AG08396 (cell line): ENCODE measurements at regions not wholly inside any gene's neighbourhood (a gene's known extent, or its start where the extent isn't known, plus 50 kb on each side); places are given as distances from the start of the nearest gene placed in this dataset.
"Not testable (repeated sequence)": the region's sequence is repeated elsewhere in the genome, so short reads cannot be mapped to it uniquely, and the experiment has no call there.

ENCODE experiments used
- DNase-seq: peaks from one replicate; pipeline ENCODE4 v3.0.0; 2012; ENCODE audit warnings: low spot score, mixed read lengths

DNA sequence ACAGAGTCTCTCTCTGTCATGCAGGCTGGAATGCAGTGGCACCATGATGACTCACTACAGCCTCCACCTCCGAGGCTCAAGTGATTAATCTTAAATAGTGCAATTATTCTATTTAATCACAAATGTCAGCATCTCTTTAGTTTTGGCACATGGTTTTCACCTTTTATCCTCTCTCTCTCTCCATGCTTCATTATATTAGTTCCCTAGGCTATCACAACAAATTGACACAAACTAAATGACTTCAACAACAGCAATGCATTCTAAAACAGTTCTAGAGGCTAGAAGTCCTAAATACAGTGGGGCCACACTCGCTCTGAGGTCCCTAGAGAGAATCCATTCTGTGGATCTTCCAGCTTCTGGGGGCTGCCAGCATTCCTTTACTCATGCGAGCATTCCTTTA, 178.2 kb upstream of the ZNG1F start:
- not testable (repeated sequence) for DNase-seq

DNA sequence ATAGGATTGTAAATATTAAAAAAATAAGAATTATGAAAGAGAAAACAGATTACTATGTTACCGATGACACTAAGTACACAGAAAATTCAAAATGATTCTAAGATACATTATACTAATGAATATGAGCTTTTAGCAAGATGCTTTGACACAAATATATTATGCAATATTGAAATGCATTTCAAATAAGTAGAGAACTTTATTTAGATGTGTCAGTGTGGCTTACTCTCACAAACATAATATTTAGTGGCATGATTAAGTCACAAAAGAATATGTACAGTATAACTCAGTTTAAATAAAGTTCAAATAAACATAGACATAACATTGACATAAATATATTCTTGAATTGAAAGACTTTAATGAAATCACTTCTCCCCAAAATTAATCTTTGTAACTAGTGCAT, 172.7 kb upstream of the ZNG1F start:
- not testable (repeated sequence) for DNase-seq

DNA sequence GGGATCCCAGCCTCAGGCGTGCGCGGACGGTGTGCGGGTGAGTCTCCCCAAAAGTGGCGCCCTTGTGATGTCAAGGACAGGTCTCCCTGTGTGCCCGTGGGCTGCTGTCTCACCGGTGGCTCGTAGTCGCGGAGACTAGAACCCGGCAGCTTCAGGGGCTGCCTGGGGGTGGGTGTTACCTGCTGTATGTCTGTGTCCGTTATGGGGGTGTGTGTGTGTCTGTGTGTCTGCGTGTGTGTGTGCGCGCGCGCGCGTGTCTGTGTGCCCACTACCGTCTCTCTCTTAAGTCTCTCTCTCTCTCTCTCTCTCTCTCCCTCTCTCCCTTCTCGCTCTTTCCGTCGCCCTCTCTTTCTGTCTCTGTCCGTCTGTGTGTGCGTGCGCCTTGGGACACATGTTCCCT, 170.0 kb upstream of the ZNG1F start:
- not testable (repeated sequence) for DNase-seq

DNA sequence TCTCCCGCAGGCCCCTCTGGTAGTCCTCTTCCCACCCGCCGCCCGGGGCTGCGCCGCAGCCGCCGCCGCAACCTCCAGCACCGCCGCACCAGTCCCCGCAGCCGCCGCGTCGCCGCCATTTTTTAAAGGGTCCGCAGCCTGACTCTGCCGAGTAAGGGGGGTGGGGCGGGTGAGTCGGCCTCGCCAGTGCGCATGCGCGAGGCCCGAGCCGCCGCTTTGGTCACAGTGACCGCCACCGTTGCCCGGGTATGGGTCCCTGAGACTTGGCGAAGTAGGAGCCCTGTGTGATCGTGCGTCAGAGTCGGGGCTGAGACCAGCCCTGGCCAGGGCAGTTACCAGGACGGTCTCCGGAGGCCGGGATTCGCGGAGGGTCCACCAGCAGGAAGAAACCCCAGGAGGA, 169.6 kb upstream of the ZNG1F start:
- DNase-seq, result not testable (repeated sequence)

DNA sequence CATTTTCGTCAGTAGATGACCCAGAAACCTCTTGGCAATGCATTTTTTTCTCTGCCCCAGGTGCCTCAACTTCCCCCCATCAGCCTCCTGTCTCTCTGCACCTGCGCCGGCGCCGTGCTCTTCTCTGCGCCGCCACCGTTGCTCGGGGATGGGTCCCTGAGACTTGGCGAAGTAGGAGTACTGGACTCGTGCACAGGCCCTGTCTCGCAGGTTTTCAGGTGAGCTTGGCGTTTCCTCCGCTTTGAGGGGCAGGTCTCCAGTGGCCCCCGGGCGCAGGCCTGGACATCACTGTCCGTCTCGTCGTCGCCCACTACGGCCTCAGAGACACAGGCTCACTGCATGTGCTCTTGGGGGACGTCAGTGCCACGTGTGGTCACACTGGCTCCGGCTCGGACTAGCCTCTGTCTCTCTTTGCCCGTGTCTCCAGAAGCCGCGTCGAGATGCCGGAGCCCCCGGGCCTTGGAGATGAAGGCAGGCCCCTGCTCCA, 168.8 kb upstream of the ZNG1F start:
- not testable (repeated sequence) for DNase-seq

DNA sequence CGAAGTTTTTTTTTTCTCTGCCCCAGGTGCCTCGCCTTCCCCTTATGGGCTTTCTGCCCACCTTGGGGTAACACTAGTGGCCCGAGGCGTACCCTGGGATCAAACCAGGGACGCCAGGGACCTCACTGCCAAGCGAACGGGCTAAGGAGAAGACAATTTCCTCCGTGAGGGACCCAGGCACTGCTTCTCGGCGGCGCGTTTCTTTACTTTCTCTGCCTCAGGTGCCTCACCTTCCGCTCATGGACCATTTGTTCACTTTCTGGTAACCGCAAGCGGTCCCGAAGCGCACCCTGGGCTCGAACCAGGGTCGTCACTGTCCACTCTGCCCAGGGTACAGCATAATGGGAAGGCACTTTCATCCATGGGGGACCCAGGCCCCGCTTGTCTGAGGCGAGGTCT, 168.2 kb upstream of the ZNG1F start:
- not testable (repeated sequence) for DNase-seq

DNA sequence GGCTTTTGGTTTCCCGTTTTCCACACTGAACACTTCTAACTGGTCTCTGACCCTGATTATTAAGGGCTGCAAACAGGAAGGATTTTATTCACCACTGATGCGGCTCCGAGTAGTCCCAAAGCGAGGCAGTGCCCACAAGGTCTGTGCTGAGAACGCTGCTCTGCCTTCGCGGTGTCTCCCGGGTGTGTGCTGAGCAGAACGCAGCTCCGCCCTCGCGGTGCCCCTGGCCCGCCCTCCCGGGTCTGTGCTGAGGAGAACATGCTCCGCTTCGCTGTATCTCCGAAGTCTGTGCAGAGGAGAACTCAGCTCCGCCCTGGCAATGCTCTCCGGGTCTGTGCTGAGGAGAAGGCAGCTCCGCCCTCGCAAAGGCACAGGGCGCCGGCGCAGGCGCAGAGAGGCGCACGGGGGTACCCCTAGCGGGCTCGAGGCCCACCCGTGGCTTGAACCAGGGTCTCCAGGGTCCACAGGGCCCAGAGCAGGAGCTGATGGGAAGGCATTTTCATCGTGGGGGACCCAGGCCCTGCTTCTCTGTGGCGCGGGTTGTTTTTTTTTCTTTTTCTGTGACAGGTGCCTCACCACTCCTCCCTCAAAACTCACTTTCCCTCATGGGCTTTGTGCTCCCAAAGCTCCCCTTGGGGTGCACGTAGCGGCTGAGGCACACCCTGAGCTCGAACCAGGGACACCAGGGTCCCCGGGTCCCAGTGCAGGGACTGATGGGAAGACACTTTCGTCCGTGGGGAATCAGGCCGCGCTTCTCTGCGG, 167.7 kb upstream of the ZNG1F start:
- DNase-seq, result not testable (repeated sequence)

DNA sequence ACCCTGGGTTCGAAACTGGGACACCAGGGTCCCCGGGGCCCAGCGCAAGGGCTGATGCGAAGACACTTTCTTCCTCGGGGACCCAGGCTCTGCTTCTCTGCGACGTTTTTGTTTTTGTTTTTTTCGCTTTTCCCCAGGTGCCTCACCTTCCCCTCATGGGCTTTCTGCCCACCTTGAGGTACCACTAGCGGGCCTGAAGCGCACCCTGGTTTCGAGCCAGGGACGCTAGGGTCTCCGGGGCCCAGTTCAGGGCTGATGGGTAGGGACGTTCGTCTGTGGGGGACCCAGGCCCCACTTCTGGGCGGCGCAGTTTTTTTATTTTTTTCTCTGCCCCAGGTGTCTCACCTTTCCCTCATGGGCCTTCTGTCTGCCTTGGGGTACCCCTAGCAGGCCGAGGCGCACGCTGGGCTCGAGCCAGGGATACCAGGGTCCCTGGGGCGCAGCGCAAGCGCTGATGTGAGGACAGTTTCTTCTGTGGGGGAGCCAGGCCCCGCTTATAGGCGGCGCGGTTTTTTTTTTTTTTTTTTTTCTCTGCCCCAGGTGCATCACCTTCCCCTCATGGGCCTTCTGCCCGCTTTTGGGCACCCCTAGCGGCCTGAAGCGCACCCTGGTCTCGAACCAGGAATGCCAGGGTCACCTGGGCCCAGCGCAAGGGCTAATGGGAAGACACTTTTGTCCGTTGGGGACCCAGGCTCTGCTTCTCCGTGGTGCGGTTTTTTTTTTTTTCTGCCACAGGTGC, 166.8 kb upstream of the ZNG1F start:
- DNase-seq, result not testable (repeated sequence)

DNA sequence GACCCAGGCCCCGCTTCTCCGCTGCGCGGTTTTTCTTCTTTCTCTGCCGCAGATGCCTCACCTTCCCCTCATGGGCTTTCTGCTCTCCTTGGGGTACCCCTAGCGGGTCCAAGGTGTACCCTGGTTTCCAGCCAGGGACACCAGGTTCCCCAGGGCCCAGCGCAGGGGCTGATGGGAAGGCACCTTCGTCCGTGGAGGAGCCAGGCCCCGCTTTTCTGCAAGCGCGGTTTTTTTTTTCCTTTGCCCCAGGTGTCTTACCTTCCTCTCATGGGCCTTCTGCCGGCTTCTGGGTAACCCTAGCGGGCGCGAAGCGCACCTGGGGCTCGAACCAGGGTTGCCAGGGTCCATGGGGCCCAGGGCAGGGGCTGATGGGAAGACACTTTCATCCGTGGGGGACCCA, 165.9 kb upstream of the ZNG1F start:
- DNase-seq, result not testable (repeated sequence)

DNA sequence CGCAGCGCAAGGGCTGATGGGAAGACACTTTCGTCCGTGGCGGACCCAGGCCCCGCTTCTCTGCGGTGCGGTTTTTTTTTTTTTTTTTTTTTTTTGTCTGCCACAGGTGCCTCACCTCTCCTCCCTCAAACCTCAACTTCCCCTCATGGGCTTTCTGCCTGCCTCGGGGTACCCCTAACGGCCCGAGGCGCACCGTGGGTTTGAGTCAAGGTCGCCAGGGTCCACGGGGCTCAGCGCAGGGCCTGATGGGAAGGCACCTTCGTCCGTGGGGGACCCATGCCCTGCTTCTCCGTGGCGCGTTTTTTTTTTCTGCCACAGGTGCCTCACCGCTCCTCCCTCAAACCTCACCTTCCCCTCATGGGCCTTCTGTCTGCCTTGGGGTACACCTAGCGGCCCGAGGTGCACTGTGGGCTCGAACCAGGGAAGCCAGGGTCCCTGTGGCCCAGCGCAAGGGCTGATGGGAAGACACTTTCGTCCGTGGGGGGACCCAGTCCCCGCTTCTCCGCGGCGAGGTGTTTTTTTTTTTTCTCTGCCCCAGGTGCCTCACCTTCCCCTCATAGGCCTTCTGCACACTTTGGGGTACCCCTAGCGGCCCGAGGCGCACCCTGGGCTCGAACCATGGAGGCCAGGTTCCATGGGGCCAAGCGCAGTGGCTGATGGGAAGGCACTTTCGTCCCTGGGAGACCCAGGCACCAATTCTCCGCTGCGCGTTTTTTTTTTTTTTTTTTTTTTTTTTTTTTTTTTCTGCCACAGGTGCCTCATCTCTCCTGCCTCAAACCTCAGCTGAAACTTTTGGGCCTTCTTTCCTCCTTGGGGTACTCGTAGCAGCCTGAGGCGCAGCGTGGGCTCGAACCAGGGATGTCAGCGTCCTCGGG, 165.2 kb upstream of the ZNG1F start:
- not testable (repeated sequence) for DNase-seq

DNA sequence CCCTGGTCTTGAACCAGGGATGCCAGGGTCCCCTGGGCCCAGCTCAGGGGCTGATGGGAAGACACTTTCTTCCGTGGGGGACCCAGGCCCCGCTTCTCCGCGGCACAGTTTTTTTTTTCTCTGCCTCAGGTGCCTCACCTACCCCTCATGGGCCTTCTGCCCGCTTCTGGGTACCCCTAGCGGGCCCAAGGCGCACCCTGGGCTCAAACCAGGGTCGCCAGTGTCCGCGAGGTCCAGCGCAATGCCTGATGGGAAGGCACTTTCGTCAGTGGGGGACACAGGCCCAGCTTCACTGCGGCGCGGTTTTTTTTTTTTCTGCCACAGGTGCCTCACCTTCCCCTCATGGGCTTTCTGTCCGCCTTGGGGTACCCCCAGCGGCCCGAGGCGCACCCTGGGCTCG, 163.9 kb upstream of the ZNG1F start:
- not testable (repeated sequence) for DNase-seq

DNA sequence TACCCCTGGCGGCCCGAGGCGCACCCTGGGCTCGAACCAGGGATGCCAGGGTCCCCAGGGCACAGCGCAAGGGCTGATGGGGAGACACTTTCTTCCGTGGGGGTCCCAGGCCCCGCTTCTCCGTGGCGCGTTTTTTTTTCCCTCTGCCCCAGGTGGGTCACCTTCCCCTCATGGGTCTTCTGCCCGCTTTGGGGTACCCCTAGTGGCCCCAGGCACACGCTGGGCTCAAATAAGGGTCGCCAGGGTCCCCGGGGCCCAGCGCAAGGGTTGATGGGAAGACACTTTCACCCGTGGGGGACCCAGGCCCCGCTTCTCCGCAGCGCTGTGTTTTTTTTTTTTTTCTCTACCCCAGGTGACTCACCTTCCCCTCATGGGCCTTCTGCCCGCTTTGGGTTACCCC, 163.3 kb upstream of the ZNG1F start:
- DNase-seq, result not testable (repeated sequence)

DNA sequence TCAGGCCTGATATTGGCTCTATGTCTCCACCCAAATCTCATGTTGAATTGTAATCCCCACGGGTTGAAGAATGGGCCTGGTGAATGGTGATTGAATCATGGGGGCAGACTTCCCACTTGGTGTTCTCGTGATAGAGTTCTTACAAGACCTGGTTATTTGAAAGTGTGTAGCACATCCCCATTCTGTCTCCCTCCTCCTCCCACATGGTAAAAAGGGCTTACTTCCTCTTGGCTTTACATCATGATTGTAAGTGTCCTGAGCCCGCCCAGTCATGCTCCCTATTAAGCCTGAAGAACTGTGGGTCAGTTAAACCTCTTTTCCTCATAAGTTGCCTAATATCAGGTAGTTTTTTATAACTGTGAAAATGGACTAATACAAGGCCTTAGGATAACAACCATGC, 158.8 kb upstream of the ZNG1F start:
- not testable (repeated sequence) for DNase-seq

DNA sequence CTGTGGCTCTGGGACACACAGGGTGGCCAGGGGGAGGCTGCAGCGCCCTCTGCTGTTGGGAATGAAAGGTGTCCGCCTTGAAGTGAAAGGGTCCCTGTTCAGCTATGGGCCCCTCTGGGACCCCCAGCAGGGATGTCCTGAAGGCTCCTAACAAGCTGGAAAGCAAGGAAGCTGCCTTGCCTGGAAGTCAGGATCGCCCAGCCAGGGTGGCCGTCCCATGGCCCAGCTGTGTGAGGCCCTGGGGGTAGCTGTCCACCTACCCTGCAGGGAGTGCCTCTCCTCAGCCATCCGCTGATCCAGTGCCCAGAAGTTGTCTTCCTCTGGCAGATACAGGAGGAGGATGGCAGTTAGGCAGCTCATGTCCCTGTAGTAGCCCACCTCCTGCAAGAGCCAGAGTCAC, 143.4 kb upstream of the ZNG1F start:
- DNase-seq, result not testable (repeated sequence)

DNA sequence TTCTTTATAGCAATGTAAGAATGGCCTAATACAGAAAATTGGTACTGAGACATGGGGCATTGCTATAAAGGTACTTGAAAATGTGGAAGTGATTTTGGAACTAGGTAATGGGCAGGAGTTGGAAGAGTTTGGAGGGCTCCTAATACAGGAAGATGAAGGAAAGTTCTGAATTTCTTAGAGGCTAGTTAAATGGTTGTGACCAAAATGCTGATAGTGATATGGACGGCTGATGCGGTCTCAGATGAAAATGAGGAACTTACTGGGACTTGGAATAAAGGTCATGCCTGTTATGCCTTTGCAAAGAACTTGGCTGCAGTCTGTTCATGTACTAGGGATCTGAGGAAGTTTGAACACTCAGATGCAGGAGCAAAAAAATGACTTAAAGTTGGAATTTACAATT, 132.2 kb upstream of the ZNG1F start:
- not testable (repeated sequence) for DNase-seq

DNA sequence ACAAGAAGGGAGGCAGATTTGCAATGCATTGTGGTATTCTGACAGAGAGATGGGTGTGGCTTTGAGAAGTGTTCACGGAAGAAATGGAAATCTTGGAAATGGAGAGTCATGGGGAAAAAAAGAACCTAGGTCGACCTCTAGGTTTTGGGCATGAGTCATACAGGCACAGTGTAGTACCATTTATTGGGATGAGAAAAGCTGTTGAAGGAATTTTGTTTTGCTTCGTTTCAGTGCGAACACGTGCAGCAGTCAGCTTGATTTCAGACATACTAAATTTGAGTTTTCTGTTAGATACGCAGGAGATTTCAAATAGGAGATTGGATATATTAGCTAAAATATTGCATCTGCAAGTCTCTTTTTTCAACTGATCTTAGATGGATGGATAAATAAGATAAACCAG, 119.8 kb upstream of the ZNG1F start:
- DNase-seq, result not testable (repeated sequence)

DNA sequence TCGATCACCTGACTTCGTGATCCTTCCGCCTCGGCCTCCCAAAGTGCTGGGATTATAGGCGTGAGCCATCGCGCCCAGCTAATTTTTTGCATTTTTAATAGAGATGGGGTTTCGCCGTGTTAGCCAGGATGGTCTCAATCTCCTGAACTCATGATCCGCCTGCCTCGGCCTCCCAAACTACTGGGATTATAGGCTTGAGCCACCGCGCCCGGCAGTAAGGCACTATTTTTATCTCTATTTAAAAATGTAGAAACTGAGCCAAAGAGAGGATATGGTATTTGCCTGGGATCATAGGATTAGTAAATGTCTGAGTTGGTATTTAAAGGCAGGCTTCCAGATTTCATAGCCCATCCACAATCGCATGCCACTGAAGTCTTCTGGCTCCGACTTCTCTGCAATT, 96.6 kb upstream of the ZNG1F start:
- DNase-seq, result not testable (repeated sequence)

DNA sequence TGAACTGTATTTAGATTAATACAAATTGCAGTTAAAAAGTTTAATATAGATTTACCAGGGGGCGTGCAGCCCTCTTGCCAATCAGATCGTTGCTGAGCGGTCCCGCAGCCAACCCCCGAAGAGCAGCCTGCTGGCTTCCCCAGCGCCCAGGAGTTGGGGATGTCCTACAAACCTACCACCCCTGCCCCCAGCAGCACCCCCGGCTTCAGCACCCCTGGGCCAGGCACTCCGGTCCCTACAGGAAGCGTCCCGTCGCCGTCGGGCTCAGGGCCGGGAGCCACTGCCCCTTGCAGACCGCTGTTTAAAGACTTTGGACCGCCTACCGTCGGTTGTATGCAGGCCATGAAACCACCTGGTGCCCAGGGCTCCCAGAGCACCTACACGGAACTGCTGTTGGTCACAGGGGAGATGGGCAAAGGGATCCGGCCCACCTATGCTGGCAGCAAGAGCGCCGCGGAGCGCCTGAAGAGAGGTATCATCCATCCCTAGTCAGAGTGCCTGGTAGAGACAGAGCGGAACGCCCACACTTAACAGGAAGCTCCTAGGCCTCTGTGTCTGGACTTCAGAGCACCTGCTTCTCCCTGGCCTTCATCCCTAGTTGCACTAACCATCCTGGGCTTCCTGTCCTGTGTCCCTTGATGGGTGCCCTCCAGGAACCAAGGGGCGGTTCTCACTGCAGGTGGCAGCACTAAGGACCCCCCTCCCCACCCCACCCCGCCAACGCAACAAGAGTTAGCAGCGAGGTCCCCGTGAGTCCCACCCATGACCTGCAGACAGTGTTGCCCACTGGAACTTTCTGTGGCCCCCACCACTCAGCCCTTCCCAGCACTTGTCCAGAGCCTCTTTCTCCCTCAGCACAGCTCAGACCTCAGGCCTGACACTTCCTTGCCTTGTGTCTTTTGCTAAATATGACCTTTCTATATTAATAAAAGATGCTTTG, 91.5 kb upstream of the ZNG1F start:
- not testable (repeated sequence) for DNase-seq

DNA sequence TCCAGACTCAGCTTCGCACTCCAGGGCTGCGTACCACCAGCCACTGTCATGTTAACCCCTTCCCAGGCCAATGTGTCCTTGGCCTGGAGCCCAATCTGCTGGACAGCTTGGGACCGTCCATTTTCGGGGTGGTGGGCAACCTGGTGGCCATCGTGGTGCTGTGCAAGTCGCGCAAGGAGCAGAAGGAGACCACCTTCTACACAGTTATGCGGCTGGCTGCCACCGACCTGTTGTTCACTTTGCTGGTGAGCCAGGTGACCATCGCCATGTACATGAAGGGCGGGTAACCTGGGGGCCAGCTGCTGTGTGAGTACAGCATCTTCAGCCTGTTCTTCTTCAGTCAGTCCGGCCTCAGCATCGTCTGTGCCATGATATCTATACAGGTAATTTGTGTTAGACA, 90.3 kb upstream of the ZNG1F start:
- DNase-seq, result not testable (repeated sequence)

DNA sequence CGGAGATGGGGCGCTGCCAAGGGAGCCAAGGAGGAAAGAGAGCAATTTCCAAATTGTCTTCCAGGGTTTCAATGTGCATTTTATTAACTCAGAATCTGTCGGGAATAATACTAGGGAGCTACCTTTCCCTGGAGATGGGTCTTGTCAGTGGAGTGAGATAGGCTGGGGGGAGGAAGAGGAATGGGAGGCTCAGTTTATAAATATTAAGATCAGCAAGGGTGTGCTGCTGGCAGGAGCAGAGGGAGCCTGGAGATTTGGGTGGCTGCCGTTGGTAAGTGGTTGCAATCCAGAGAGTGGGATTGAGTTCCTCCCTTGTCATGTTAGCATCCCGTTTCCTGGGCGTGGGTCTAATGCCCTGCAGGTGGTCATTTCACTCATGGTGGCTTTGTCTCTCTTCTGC, 89.9 kb upstream of the ZNG1F start:
- DNase-seq, result not testable (repeated sequence)
